ENCODE measurements at regions not wholly inside any gene's neighbourhood (a gene's known extent, or its start where the extent isn't known, plus 50 kb on each side); places are given as distances from the start of the nearest gene placed in this dataset.

DNA sequence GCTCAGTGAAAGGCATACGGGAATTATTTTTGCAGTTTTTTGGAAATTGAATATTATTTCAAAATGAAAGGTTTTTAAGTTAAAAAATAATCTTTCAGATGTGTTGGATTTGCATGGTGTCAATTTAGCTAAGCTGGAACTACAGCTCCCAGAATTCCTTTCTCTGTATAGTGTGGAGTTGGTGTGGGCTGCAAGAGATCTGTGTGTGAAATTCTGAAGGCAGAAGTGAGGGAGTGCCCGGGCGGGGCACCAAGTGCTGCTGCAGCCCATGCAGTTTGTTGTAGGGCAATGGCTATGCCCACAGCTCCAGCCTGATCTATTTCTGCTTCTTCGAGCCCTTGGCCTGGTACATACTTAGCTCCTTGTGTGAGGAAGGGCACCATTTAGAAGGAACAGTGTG lies 60.5 kb upstream of the CSF1 start:
- TF ChIP-seq, protein P1, sequence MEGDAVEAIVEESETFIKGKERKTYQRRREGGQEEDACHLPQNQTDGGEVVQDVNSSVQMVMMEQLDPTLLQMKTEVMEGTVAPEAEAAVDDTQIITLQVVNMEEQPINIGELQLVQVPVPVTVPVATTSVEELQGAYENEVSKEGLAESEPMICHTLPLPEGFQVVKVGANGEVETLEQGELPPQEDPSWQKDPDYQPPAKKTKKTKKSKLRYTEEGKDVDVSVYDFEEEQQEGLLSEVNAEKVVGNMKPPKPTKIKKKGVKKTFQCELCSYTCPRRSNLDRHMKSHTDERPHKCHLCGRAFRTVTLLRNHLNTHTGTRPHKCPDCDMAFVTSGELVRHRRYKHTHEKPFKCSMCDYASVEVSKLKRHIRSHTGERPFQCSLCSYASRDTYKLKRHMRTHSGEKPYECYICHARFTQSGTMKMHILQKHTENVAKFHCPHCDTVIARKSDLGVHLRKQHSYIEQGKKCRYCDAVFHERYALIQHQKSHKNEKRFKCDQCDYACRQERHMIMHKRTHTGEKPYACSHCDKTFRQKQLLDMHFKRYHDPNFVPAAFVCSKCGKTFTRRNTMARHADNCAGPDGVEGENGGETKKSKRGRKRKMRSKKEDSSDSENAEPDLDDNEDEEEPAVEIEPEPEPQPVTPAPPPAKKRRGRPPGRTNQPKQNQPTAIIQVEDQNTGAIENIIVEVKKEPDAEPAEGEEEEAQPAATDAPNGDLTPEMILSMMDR (IDR thresholded peaks at IDR 0.05): no peak
- no peak for TF ChIP-seq POLR2A (IDR thresholded peaks at IDR 0.05)

All from right lobe of liver (tissue), 4 donors.